ENCODE measurements at regions not wholly inside any gene's neighbourhood (a gene's known extent, or its start where the extent isn't known, plus 50 kb on each side); places are given as distances from the start of the nearest gene placed in this dataset.
"Not testable (repeated sequence)": the region's sequence is repeated elsewhere in the genome, so short reads cannot be mapped to it uniquely, and the experiment has no call there.

GRCh38 chr3:181330257-181330656 is 340.7 kb upstream of the DNAJC19 start:
- peak; percentile 18 for DNase-seq (ENCODE audit: low spot score)

- DNase-seq (ENCODE audit: low spot score): no peak
These were observed 339.5 kb upstream of the DNAJC19 start for GRCh38 chr3:181329024-181329423.

GRCh38 chr3:181328346-181328745 is 338.8 kb upstream of the DNAJC19 start:
- no peak for DNase-seq (ENCODE audit: low spot score)

- DNase-seq (ENCODE audit: low spot score): no peak
These were observed 337.8 kb upstream of the DNAJC19 start for GRCh38 chr3:181327349-181327748.

GRCh38 chr3:181326637-181327223 is 337.2 kb upstream of the DNAJC19 start:
- DNase-seq (ENCODE audit: low spot score): peak; percentile 75

- DNase-seq (ENCODE audit: low spot score): not testable (repeated sequence)
These were observed 335.0 kb upstream of the DNAJC19 start for GRCh38 chr3:181324516-181324915.

- no peak for DNase-seq (ENCODE audit: low spot score)
These were observed 328.8 kb upstream of the DNAJC19 start for GRCh38 chr3:181318321-181318720.

GRCh38 chr3:181317508-181317907 is 328.0 kb upstream of the DNAJC19 start:
- DNase-seq (ENCODE audit: low spot score): no peak

- no peak for DNase-seq (ENCODE audit: low spot score)
These were observed 326.9 kb upstream of the DNAJC19 start for GRCh38 chr3:181316482-181316881.

GRCh38 chr3:181313335-181313734 is 323.8 kb upstream of the DNAJC19 start:
- no peak for DNase-seq (ENCODE audit: low spot score)

GRCh38 chr3:181311186-181311585 is 321.6 kb upstream of the DNAJC19 start:
- DNase-seq (ENCODE audit: low spot score): no peak

GRCh38 chr3:181302960-181303359 is 313.4 kb upstream of the DNAJC19 start:
- no peak for DNase-seq (ENCODE audit: low spot score)

GRCh38 chr3:181300033-181300432 is 310.5 kb upstream of the DNAJC19 start:
- DNase-seq (ENCODE audit: low spot score): no peak

- DNase-seq (ENCODE audit: low spot score): no peak
These were observed 308.9 kb upstream of the DNAJC19 start for GRCh38 chr3:181298421-181298820.

GRCh38 chr3:181292984-181293383 is 303.4 kb upstream of the DNAJC19 start:
- no peak for DNase-seq (ENCODE audit: low spot score)

GRCh38 chr3:181290941-181291340 is 301.4 kb upstream of the DNAJC19 start:
- no peak for DNase-seq (ENCODE audit: low spot score)

GRCh38 chr3:181289306-181289705 is 299.8 kb upstream of the DNAJC19 start:
- DNase-seq (ENCODE audit: low spot score): no peak

- no peak for DNase-seq (ENCODE audit: low spot score)
These were observed 298.6 kb upstream of the DNAJC19 start for GRCh38 chr3:181288145-181288544.

GRCh38 chr3:181279239-181279565 is 289.7 kb upstream of the DNAJC19 start:
- peak; percentile 52 for DNase-seq (ENCODE audit: low spot score)

- peak; percentile 23 for DNase-seq (ENCODE audit: low spot score)
These were observed 289.1 kb upstream of the DNAJC19 start for GRCh38 chr3:181278468-181279238.

GRCh38 chr3:181276358-181276896 is 286.9 kb upstream of the DNAJC19 start:
- DNase-seq (ENCODE audit: low spot score): no peak

GRCh38 chr3:181274025-181274424 is 284.5 kb upstream of the DNAJC19 start:
- DNase-seq (ENCODE audit: low spot score): no peak

GRCh38 chr3:181267312-181267711 is 277.8 kb upstream of the DNAJC19 start:
- no peak for DNase-seq (ENCODE audit: low spot score)
